ENCODE measurements at regions not wholly inside any gene's neighbourhood (a gene's known extent, or its start where the extent isn't known, plus 50 kb on each side); places are given as distances from the start of the nearest gene placed in this dataset.

DNA sequence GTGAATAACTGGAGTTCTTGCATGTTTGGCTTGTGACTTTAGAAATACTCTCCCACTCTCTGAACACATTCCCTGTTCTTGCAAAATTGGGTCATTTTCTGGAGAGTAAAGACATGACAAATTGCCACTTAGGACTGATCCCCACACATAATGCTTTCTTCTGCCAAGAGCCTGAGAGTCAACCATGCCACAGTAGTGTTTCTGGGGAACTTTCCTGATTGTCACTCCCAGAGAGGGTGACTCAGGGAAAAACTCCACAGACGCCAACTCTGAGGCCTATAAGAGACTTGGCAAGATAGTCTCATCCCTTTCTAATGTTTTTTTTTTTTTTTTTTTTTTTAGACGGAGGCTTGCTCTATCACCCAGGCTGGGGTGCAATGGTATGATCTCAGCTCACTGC is 157.8 kb downstream of the ATG4C start:
- TF ChIP-seq, protein P1, sequence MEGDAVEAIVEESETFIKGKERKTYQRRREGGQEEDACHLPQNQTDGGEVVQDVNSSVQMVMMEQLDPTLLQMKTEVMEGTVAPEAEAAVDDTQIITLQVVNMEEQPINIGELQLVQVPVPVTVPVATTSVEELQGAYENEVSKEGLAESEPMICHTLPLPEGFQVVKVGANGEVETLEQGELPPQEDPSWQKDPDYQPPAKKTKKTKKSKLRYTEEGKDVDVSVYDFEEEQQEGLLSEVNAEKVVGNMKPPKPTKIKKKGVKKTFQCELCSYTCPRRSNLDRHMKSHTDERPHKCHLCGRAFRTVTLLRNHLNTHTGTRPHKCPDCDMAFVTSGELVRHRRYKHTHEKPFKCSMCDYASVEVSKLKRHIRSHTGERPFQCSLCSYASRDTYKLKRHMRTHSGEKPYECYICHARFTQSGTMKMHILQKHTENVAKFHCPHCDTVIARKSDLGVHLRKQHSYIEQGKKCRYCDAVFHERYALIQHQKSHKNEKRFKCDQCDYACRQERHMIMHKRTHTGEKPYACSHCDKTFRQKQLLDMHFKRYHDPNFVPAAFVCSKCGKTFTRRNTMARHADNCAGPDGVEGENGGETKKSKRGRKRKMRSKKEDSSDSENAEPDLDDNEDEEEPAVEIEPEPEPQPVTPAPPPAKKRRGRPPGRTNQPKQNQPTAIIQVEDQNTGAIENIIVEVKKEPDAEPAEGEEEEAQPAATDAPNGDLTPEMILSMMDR (conservative IDR thresholded peaks at IDR 0.05; ENCODE audit: low read length) = no peak
- TF ChIP-seq EZH2phosphoT487 (IDR thresholded peaks at IDR 0.05; ENCODE audit: borderline replicate concordance) = no peak
